T47D (cell line): ENCODE measurements at regions not wholly inside any gene's neighbourhood (a gene's known extent, or its start where the extent isn't known, plus 50 kb on each side); places are given as distances from the start of the nearest gene placed in this dataset.
A peak's percentile ranks its signal among the peaks of the same experiment; 100 is the strongest.
"Not testable (repeated sequence)": the region's sequence is repeated elsewhere in the genome, so short reads cannot be mapped to it uniquely, and the experiment has no call there.

Source experiments
- DNase-seq, 2 experiments: peaks; one replicate each; pipeline versions ENCODE4 v3.0.0 to v3.0.0-alpha.2; 2011 to 2012; ENCODE audit warnings: low read depth in 1 of 2, low spot score in 1 of 2
- JUND ChIP-seq: IDR thresholded peaks from 2 replicates; pipeline ENCODE4 v1.6.1; 2012; ENCODE audit warnings: low read depth
- in situ Hi-C: cut with HindIII; loops from 2 replicates; pipeline ENCODE4 v1.10.0; 2016; ENCODE audit warnings: low sequenced_read_pairs, low pct_unique_long_range_greater_than_20kb

- in situ Hi-C loops = no loop called here
- TF ChIP-seq JUND = no peak
- DNase-seq = no peak
Observed at GRCh38 chr9:134548618-134549017, 93.0 kb upstream of the COL5A1 start.

DNA sequence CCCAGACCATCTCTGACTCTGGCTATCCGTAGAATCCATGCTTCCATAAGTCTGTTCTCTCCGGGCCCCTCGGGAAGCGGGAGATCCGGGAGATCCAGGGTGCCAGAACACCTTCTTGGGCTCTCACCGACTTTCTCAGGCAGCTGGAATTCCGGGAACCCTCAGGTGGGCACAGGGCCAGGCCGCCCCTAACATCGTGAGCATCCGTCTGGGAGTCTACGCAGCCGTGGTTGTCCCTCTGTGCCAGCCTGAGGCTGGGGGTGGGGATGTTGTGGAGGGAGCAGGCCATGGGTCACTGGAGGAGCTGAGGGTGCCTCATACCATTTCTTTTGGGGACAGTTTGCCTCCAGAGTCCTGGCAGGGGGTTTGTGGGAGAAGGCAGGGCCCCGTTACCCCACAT lies 92.3 kb upstream of the COL5A1 start:
- in situ Hi-C loops = no loop called here
- no peak for DNase-seq
- no peak for TF ChIP-seq JUND

DNA sequence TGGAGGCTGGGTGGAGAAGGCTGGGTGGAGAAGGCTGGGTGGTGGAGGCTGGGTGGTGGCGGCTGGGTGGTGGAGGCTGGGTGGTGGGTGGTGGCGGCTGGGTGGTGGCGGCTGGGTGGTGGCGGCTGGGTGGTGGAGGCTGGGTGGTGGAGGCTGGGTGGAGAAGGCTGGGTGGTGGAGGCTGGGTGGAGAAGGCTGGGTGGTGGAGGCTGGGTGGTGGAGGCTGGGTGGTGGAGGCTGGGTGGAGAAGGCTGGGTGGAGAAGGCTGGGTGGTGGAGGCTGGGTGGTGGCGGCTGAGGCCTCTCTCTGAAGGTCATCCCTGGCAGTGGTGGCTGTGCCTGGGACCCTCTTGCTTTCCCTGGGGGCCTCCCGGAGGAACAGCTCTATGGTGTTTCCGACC lies 91.5 kb upstream of the COL5A1 start:
- in situ Hi-C loops = not testable (repeated sequence)

DNA sequence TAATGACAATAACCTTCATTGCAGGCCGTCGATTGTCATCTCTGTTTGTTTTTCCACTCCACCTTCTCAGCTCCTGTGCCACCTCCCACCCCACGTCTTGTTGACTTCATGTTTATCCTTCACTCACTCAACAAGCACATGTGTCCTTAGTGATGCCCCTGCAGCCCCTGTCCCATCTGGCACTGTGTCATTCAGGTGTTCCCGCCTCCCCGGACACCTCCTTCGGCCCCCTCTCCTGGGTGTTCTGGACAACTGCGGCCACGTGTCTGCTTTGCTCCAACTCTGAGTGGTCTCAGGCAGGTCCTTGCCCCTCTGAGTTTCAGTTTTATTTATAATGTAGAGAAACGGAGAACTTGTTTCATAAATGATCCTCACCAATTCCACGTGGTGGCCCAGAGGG lies 91.0 kb upstream of the COL5A1 start:
- in situ Hi-C loops = no loop called here
- no peak for TF ChIP-seq JUND
- DNase-seq = peak in 1 of 2 experiments; percentile 19

More for the DNA sequence above, 91.5 kb upstream of the COL5A1 start:
- DNase-seq = not testable (repeated sequence)

- in situ Hi-C loops = no loop called here
Observed at GRCh38 chr9:134551176-134551575, 90.4 kb upstream of the COL5A1 start.

DNA sequence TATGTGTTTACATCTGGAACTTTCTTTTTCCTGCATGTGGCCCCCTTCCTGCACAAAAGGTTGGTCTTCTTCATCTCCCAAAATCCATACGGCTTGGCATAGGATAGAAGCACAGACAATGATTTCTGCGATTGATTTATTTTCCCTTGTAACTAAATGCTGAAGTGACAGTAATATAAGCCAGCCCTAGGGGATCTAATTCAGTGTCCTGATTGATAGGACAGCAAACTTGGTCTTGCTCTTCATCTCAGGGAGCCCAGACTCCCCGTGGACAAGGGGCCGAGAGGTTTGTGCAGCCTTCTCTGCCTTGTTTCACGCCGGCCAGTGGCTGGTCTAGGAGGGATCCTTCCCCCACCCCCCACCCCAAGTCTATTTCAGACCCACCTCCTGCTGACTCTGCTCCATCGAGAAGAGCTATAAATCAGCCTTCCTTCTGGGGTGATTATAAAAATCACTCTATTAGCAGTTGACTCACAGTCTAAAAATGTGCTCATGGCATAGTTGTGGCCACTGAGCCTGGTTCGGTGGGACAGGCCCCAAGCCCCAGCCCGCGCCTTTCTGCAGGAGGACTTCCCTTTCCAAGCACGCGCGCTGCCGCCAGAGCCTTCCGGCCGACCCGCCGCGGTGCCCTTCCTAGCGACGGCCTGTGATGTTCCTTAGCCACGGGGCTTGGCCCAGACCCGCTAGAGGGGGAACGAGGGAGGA lies 89.8 kb upstream of the COL5A1 start:
- in situ Hi-C loops = no loop called here
- no peak for TF ChIP-seq JUND
- no peak for DNase-seq

More at GRCh38 chr9:134551176-134551575, 90.4 kb upstream of the COL5A1 start:
- DNase-seq = no peak
- no peak for TF ChIP-seq JUND

DNA sequence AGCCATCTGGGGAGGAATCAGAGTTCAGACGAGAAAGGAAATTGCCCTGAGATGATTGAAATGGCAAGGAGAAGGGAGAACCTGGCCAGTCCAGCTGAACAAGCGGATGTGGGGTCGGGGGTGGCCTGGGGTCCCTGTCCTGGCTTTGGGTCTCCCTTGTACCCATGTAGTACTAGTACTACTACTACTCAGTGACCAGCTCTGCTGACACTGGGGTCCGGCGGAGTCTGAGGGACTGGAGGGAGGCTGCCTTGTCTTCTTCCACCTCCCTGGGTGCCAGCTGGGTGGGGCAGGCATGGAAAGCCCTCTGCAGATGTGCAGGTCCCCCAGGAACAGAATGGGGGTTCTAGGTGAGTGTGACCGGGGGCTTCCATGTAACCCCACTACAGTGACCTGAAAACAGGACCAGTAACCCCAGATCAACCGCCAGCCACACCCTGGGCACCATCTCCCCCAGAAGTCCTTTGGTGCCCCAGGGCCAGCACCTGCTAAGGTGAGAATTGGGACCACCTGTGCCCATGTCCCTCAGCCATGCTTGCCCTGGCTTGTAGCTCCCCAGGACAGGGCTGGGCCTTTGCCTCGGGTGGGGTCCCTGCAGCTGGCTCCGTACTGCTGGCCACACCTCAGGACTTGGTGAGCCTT lies 89.1 kb upstream of the COL5A1 start:
- in situ Hi-C loops = no loop called here
- DNase-seq = no peak
- TF ChIP-seq JUND = no peak

DNA sequence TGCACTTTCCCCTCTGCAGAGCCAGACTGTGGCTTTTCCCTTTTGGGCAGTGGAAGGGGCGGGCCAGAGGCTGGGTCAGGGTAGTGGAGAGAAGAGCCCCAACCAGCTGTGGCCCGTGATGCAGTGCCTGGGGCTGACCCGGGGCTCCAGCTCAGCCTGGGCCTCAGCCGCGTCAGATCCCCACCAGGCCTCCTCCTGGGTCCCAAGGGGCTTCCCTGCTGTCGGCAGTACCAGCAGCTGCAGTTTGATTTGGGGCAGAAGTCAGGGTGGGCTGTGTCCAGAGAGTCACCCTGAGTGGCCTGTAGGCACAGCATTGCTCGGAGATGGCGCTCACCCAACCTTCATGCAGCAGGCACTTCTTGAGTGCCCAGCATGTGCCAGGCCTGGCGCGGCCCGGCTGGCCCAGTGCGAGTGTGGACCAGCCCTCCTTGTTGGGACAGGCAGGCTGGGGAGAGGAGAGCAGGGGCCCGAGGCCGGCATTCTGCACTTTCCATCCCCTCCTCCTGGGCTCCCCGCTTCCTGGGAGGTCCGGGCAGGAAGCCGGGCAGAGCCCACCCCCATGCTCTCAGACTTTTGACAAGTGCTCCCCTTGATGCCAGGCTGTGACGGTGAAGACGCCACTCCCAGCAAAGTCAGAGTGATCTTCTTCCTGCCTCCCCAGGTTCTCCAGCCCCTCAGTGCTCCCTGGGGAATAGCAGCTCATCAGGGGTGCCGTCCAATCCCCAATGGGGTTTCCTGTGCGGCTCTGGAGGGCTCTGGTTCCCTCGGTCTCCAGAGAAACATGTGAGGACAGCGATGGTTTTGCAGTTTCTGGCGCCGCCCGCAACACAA lies 88.3 kb upstream of the COL5A1 start:
- in situ Hi-C loops = no loop called here
- TF ChIP-seq JUND = no peak
- DNase-seq = no peak

GRCh38 chr9:134553996-134554372 lies 87.6 kb upstream of the COL5A1 start:
- no peak for DNase-seq
- no peak for TF ChIP-seq JUND
- in situ Hi-C loops = no loop called here

DNA sequence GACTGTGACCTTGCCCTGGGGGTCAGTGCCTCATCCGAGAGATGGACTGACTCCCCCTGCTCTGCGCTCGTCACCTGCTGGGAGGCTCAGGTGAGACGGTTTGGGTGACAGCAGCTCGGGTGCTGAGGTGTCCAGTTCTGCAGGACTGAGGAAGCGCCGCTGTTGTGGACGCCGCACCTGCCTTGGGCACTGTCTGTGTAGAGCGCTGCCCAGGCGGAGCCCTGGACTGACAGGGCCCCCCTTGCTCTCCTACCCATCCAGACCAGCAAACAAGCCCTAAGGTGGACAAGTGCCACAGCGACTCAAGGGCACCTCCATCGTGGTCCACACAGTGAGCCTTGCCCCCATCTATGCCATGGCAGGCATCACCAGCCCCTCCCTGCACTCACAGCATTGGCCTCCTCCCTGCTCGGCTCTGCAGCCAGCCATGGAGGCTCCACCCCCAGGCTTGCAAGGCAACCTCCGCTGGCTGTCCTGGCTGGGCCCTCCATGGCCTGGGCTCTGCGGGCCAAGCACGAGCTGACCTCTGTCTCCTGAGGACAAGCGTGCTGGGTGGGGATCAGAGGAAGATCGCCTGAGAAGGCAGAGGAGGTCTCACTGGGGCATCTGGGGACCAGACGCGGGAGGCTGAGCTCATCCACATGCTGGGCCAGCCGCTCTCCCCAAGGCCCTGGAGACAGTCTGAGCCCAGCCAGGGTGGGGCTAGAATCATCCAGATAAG lies 87.1 kb upstream of the COL5A1 start:
- in situ Hi-C loops = no loop called here
- no peak for TF ChIP-seq JUND
- no peak for DNase-seq

GRCh38 chr9:134555094-134555650 lies 86.4 kb upstream of the COL5A1 start:
- DNase-seq = no peak
- in situ Hi-C loops = no loop called here
- TF ChIP-seq JUND = no peak

DNA sequence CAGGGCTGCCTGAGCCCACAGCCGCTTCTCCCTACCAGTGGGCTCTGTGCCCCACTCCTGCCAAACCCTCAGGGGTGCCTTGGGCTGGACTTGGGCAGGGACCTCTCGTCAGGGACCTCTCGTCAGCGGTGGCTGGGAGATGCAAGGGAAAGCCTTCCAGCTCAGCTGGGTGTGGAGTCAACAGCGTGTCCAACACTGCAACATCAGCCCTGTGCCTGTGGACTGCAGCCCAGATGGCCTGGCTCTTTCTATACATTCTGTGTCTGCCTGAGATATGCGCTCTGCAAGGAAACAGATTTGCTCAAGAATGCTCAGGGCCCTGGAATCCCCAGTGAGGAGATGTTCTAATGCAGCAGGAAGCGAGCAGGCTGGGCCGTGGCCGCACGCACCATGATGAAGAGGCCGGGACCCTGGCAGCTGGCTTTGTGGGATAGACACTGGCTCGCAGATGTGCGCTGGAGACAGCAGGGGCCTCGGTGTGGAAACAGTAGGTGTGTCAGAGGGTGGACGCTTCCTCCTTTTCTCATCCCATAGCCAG lies 85.0 kb upstream of the COL5A1 start:
- DNase-seq = no peak
- in situ Hi-C loops = no loop called here
- TF ChIP-seq JUND = no peak

- DNase-seq = no peak
- no peak for TF ChIP-seq JUND
- in situ Hi-C loops = no loop called here
Observed at GRCh38 chr9:134557331-134557730, 84.3 kb upstream of the COL5A1 start.
